ENCODE measurements at regions not wholly inside any gene's neighbourhood (a gene's known extent, or its start where the extent isn't known, plus 50 kb on each side); places are given as distances from the start of the nearest gene placed in this dataset.

DNA sequence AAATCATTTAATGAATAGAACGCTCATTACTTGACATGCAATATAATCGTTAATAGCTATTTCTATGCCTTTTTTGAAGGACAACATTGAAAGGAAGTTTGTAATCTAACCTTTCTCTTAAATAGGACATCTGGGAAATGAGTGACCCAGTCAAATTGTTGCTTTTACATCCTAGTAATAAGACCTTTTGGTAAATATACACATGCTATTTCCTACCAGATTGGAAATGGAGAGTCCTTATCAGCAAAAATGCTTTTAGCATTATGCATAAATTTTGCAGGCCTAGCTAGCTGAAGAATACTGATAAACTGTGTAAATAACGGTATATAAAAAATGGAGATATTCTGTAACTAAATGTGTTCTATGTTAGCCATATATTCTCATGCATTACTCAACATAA, 567.3 kb upstream of the DSEL start:
- DNase-seq = no peak

DNA sequence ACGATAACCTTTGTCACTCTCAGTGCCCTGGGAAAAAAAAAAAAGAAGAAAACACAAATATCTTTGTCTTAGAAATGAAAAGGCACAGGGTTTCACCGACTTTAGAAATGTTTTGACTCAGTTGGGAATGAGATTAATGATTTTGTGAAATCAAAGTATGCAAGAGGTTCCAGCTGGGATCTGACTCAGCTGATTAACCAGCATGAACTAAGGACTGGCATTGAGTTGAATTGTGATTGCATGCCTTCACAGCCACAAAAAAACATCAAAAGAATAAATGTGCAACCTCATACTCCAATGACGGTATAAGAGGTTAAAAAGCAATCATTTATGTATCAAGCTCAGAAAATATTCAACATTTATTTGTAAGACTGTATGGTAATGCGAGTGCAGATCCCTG, 566.6 kb upstream of the DSEL start:
- DNase-seq = no peak

DNA sequence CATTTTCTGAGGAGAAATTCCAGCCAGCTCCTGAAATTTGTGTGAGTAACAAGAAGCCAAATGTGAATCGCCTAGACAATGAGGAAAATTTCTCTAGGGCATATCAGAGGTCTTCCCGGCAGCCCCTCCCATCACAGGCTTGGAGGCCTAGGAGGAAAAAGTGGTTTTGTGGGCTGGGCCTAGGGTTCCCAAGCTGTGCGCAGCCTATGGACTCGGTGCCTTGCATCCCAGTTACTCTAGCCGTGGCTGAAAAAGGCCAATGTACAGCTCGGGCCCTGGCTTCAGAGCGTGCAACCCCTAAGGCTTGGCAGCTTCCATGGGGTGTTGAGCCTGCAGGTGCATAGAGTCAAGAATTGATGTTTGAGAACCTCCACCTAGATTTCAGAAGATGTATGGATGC, 556.2 kb upstream of the DSEL start:
- DNase-seq = no peak

- DNase-seq = no peak
These were observed 544.4 kb upstream of the DSEL start for GRCh38 chr18:68060871-68061270.

DNA sequence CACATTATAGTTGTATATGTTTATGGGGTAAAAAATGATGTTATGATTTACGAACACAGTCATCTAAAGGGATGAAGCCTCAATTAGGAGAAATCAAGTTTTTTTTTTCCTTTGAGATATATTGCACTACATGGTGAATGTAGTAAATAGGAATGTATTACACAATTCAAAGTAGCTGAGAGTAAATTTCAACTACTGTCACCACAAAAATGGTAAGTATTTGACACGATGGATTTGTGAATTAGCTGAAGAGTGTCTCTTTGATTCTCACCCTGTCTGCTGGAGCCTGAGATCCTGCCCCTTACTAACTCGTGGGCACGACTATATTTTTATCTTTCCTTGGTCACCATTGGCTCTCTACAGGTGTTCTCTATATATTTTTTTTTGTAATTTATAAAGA, 540.4 kb upstream of the DSEL start:
- no peak for DNase-seq

DNA sequence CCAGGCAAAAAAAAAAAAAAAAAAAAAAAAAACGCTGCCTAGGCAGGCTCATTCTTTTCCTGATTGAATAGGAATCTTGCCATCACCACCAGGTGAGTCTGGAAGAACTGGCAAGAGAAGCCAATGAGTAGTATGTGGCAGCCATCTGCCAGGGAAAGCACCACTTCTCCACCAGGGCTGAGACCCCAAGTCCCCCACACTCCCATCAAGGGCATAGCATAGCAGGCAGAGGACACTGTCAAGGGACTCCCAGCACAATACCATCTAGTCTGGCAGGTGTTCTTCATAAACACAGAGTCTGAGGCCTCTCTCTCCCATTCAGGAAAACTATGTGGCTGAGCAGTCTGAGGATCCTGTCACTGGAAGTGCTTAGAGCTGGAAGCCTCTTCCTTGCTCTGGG, 538.1 kb upstream of the DSEL start:
- DNase-seq = no peak

DNA sequence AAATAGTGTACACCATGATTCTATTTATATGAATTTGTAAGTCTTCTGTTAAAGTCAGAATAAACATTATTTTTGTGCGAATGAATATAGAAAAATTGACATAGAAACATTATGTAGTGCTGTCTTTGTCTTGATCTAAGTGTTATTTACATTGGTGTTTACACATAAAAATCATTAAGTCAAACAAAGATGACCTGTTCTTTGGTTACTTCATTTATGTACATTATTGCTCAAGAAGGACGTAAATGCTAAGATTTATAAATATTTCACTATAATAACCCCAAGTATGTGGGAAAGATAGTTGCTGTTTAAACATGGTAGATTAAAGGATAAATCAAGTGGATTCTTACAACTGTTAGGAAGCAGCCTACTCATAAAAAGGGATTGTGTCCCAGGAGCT, 536.8 kb upstream of the DSEL start:
- no peak for DNase-seq

DNA sequence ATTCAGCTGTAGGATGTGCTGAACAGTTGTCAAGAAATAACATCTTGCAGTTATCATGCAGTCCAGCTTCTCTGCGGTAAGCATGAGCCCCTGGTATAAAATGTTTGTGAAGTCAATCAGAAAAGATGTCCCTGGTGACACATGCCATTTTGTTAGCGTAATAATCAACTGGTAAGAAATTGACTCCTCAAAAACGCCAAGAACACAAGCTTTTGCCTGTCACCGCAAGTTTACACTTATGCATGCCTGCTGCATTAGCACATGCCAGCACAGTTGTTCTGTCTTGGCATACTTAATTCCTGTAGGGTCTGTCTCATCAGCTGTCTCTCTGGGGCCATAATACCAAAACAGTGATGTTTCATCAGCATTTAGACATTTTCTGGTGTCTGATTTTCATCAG, 524.8 kb upstream of the DSEL start:
- no peak for DNase-seq

- DNase-seq = no peak
These were observed 523.7 kb upstream of the DSEL start for GRCh38 chr18:68040198-68040597.

DNA sequence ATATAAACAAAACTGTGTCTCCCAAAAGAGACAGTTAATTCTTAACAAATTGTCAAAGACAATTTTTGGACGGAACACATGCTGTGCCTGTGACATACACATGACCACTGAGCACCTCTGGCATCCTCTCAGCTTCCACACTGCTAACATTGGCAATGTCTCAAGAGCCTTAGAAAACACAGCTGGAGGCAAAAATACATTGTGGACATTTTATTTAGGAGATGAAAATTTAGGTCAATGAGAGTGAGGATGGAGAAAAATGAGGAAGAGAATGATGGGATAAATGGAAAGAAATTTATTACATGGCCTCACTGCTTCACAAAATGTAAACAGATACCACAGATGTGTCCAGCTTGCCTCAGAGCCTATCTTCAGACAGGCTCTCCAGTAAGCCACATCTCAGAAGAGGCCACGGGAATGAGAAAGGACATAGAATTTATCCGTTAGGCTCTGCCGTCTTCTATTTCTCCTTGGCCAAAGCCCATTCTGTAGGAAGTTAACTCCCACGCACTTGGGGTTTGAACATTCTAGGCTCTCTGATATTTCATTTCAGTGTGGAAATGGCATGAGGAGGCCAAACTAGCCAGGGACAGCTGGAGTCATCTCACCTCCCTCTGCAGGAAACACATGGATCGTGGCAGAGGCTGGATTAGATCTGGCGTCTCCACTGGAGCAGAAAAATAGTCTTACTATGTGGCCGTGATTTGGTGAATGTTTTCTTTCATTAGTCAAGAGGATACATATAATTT, 519.4 kb upstream of the DSEL start:
- DNase-seq = no peak

DNA sequence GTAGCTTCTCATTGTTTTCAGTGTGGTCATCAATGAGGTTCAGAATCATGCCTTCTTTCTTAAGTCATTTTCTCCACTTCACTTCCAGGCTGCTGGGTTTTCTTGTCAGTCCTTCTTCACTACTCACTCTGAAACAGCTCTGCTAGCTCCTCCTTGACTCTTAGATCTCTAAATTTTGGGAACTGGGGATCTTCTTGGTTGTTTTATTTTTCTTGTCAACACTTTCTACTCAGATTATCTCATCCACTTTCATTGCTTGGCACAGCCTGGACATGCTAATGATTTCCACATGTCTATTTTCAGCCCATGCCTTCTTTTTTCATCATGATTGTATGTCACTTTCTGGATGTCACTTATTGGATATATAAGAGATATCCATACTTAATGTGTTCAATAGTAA, 517.8 kb upstream of the DSEL start:
- DNase-seq = no peak

- no peak for DNase-seq
These were observed 516.9 kb upstream of the DSEL start for GRCh38 chr18:68033466-68033865.

DNA sequence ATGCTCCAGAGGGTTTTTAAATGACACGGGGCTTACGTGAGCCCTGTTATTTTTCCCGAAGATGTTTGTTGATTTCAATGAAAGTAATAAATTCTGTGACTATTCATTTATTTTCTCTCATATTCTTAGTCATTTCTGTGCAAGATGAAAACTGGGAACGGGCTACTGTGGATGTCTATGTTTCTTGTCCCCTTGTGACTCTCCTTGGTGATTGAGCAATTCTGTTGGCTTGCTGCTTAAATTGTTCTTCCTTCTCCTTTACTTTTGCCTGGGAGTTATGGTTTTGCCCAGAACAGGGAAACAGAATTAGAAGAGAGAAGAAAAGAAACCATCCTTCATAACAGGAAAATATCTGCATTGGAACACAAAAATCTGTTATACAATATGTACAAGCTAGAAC, 508.2 kb upstream of the DSEL start:
- no peak for DNase-seq

DNA sequence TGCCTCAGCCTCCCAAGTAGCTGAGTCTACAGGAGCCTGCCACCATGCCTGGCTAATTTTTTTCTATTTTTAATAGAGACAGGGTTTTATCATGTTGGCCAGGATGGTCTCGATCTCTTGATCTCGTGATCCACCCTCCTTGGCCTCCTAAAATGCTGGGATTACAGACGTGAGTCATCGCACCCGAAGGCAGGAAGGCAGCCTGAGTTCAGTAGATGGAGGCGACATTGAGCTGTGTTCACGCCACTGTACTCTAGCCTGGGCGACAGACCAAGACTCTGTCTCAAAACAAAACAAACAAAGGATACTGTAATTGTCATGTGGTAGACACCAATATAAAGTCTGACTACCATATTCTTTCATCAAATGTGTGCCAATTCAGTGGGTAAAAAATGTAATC, 500.9 kb upstream of the DSEL start:
- no peak for DNase-seq

DNA sequence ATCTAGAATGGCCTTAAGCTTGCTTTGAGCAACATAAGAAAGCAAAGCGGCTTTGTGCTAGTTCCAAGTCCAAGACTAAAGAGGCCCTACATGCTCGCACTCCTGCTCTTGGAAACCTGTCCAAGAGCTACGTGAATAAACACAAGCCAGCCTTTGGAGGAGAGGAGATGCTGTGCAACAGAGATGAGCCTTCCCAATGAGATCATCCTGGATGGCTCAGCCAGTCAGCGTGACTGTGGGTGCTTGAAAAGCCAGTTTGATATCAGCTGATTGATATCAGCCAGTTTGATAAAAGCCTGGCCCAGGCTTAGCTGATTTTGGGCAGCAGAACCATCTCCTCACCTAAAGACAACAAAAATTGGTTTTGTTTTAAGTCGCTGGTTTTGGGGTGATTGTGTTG, 481.0 kb upstream of the DSEL start:
- DNase-seq = no peak

- DNase-seq = no peak
These were observed 479.2 kb upstream of the DSEL start for GRCh38 chr18:67995769-67996168.

GRCh38 chr18:67980241-67980640, 463.7 kb upstream of the DSEL start:
- no peak for DNase-seq

DNA sequence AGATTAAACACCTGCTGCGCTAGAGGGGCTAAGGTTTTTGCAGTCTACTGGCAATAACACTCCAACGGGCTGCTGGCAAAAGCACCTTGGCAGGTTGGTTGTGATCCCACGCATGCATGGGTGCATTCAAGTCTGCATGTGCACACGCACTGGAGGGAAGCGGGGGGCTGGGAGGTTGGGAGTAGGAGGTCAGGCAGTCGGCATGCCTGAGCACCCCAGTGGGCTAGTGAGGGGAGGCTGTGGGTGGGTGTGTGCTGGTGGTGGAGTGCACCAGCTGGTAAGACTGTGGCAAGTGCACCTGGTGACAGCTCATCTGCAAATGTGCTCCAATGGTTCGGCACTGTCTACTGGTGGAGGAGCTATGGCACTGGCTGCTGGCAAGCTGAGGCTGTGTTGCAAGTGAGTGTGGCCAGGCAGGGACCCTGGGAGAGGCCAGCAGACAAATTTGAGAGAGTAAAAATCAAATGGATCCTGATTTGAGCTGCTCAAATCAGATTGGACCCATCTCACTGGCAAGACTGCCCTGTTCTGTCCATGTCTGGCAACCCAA, 460.6 kb upstream of the DSEL start:
- no peak for DNase-seq

DNA sequence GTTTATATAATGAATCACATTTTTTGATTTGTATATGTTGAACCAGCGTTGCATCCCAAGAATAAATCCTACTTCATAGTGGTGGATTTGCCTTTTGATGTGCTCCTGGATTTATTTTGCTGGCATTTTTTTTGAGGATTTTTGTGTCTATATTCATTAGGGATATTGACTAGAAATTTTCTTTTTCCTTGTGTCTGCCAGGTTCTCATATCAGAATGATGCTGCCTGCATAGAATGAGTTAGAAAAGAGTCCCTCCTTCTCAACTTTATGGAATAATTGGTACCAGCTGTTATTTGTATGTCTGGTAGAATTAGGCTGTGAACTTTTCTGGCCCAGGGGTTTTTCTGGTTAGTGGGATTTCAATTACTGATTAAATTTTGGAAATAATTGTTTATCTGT, 457.4 kb upstream of the DSEL start:
- DNase-seq = no peak

GRCh38 chr18:67969458-67969857, 452.9 kb upstream of the DSEL start:
- no peak for DNase-seq

GRCh38 chr18:67966224-67966623, 449.7 kb upstream of the DSEL start:
- no peak for DNase-seq

DNA sequence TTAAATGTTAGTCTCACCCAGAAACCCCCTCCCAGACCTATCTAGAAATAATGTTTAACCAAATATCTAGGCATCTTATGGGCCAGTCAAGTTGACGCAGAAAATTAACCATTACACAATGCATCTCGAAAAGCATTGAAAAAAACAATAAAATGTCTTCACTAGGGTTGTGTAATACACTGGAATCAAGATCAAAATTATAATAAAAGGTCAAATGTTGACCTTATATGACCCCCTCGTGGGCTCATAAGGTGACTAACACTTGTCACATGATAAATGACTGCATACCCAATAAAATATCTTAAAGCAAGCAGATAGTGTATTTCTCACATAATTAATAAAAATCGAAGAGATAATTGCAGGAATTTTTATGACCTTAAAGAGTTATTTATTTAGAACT, 447.9 kb upstream of the DSEL start:
- no peak for DNase-seq

DNA sequence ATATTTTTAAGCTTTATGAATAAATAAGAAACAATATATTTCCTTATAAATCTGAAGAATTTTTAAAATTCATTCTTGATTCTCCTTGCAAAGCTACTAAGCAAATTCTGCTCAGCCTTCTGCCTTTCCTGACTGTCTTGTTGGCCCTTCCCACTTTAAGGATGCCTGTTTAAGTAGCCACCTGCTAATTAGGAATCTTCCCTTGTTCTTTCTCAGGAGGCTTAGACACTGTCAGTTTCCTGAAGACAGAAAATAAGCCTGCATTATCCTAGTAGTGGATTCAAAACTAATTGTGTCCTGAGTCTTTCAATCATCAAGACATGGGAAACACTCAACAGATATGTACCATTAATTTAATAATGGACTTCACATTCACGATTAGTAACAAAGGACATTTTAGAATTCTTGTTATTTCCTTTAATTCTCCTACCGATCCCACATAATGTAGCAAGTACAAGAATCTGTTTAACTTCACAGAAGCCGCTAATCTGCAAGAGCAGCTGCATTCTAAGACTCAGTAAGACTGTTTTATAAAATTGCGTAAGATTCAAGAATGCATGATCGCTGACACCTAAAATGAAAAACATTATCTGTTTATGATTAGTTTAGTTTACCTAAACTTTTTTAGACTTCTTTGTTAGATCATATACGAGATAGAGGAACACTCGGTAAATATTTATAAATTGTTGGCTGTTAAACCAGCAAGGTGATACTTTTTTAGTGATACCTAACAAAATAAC, 445.4 kb upstream of the DSEL start:
- no peak for DNase-seq

DNA sequence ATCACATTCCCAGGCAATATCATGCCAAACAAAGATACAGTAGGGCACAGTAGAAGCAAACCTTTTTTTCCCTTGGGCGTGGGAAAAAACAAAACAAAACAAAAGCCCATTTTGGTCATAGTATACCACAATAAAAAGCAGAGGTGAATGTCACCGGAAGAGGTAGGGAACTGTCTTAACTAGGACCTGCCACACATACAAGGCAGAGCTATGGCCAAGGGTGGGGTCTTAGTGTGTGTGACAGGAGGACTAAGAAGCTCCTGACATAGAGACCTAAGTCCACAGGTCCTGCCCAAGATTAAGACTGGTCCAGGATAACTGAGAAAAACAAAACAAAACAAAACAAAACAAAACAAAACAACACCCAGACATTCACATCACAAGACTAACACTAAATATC, 441.2 kb upstream of the DSEL start:
- no peak for DNase-seq

DNA sequence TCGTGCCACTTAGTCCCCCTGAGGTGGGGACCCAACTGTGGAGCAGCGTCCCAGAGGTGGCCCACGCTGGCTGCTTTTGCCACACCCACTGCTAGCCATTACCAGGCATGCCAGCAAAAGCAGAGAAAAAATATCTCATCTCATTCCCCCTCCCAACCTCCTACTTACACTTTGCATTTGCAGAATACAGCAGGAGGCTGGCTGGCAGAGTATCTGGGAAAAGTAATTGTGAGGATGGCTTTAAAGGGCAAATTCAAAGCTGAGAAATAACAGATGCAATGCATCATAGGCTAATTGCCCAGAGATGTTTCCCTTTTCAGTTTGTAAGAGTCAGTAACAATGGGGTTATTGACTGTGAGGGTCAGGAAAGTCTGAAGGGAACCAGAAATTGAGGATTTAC, 438.1 kb upstream of the DSEL start:
- no peak for DNase-seq
